ENCODE measurements at regions not wholly inside any gene's neighbourhood (a gene's known extent, or its start where the extent isn't known, plus 50 kb on each side); places are given as distances from the start of the nearest gene placed in this dataset.

DNA sequence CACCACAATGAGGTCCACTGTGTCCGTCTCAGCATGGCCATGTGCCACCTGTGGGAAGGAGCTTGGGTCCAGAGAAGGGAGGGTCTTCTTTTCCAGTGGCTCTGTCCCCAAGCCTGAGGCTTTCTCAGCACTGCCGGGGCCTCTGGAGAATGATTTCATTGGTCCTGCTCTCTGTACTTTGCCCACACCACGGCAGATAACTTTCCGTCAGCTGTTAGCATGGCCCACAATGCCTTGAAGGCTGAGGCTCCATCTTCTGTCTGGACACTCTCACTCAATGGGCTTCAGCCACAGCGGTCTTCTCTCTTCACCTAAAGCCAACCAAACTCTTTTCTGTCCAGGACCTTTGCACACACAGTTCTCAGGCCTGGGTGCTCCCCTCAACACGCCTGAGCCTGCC lies 192.5 kb downstream of the CXCL12 start:
- Histone ChIP-seq H3K4me1 (peaks cover 4 to 11% (median 7%) of the 10 kb centered on the region in 4 donors), H3K36me3 (no peaks in the 10 kb centered on the region), H3K9me3 (no peaks in the 10 kb centered on the region), H3K27me3 (no peaks in the 10 kb centered on the region), H3K4me3 (no peak overlapping the region), H3K27ac (no peak overlapping the region)
- WGBS, 2 donors: 82 to 88% methylated on average over 6 of the region's 6 CpGs
- DNase-seq: no peak
- ATAC-seq (ENCODE audit: low FRiP score in 2 of 2): peak in 1 of 2 donors; percentile 11
- no peak for TF ChIP-seq POLR2AphosphoS5 (IDR thresholded peaks at IDR 0.05)
- no peak for TF ChIP-seq EP300 (IDR thresholded peaks at IDR 0.05)
- TF ChIP-seq POLR2A (IDR thresholded peaks at IDR 0.05): no peak
- TF ChIP-seq, protein P1, sequence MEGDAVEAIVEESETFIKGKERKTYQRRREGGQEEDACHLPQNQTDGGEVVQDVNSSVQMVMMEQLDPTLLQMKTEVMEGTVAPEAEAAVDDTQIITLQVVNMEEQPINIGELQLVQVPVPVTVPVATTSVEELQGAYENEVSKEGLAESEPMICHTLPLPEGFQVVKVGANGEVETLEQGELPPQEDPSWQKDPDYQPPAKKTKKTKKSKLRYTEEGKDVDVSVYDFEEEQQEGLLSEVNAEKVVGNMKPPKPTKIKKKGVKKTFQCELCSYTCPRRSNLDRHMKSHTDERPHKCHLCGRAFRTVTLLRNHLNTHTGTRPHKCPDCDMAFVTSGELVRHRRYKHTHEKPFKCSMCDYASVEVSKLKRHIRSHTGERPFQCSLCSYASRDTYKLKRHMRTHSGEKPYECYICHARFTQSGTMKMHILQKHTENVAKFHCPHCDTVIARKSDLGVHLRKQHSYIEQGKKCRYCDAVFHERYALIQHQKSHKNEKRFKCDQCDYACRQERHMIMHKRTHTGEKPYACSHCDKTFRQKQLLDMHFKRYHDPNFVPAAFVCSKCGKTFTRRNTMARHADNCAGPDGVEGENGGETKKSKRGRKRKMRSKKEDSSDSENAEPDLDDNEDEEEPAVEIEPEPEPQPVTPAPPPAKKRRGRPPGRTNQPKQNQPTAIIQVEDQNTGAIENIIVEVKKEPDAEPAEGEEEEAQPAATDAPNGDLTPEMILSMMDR (IDR thresholded peaks at IDR 0.05): no peak

DNA sequence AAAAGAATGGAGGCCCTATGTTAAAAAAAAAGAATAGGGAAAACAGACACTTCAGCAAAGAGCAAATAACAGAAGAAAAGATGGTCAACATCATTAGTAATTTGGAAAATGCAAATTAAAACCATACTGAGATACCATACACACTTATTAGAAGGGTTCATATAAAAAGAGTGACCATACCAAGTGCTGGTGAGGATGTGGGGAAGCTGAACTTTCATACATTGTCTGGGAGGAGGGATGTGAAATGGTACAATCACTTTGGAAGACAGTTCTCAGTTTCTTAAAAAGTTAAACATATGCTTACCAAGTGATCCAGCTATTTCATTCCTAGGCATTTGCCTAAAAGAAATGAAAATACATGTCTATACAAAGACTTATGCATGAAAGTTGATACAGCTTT lies 194.4 kb downstream of the CXCL12 start:
- peaks cover 0 to 4% (median 3%) of the 10 kb centered on the region in 4 donors for H3K4me1 ChIP-seq
- no peaks in the 10 kb centered on the region for H3K9me3 ChIP-seq
- ATAC-seq (ENCODE audit: low FRiP score in 2 of 2) (no peak), DNase-seq (no peak)
- no peaks in the 10 kb centered on the region for H3K27me3 ChIP-seq
- H3K36me3 ChIP-seq: no peaks in the 10 kb centered on the region
- H3K4me3 ChIP-seq: no peak overlapping the region
- H3K27ac ChIP-seq: no peak overlapping the region
- TF ChIP-seq POLR2AphosphoS5 (IDR thresholded peaks at IDR 0.05) (no peak), POLR2A (IDR thresholded peaks at IDR 0.05) (no peak), EP300 (IDR thresholded peaks at IDR 0.05) (no peak)
- TF ChIP-seq, protein P1 (IDR thresholded peaks at IDR 0.05): no peak

DNA sequence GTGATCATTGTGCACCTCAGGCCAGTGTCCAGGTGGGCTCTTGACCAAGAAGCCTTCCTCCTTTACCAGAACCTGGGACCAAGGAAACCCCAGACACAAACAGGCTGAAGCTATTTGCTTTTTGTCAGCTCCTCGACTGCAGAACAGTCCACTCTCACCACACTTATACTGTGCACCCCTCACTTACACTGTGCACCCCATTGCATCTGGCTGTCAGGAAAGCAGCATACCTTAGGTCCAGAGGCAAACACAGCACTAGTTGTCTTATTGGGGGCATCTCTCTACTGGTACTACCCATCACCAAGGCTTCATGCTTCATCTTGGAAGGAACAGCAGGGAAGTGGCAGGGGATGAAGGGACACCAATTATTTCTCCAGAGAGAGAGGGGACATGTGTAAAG lies 198.1 kb downstream of the CXCL12 start:
- no peak for TF ChIP-seq EP300 (IDR thresholded peaks at IDR 0.05)

DNA sequence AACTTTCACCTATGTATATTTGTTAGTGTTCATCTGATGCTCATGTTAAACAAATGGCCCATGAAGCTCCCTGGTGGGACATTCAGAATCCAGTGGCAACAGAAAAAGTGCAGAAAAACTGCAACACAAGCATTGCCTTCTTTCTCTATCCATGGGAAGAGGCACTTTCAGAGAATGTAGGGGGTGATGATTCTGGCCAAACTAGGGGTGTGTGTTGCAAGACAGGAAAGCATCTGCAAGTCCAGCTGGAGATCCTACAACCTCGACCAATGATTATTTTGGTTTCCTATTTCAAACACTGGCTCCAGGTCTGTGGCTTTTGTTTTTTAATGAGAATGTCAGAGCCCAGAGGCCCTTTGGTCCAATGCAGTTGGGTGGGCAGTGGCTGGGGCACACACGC lies 198.7 kb downstream of the CXCL12 start:
- no peak overlapping the region for H3K27ac ChIP-seq
- ATAC-seq (ENCODE audit: low FRiP score in 2 of 2): peak in 1 of 2 donors; percentile 31

More for the DNA sequence above, 198.1 kb downstream of the CXCL12 start:
- no peaks in the 10 kb centered on the region for H3K36me3 ChIP-seq
- DNase-seq (no peak), ATAC-seq (ENCODE audit: low FRiP score in 2 of 2) (peak in 1 of 2 donors; percentile 58)
- no peak overlapping the region for H3K27ac ChIP-seq
- no peaks in the 10 kb centered on the region for H3K4me1 ChIP-seq
- no peak overlapping the region for H3K4me3 ChIP-seq
- 67 to 71% methylated on average over 1 of the region's 1 CpG for WGBS, 2 donors
- no peaks in the 10 kb centered on the region for H3K9me3 ChIP-seq
- no peaks in the 10 kb centered on the region for H3K27me3 ChIP-seq

DNA sequence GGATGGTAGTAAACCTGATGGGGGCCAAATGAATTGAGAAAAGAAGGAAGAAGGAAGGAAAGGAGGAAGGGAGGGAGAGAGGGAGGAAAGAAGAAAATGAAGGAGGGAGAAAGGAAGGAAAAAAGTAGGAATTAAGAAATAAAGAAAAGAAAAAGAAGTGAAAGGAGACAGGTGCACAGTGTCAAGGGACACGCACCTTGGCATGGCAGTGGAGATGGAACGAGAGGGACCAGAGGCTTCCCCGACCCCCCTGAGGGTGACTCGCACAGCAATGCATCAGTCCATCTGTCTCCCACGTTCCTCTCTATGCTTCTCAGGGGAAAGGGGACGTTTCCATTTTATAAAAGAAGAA lies 199.6 kb downstream of the CXCL12 start:
- Histone ChIP-seq H3K27me3 (no peaks in the 10 kb centered on the region), H3K4me3 (no peak overlapping the region), H3K9me3 (no peaks in the 10 kb centered on the region), H3K36me3 (no peaks in the 10 kb centered on the region), H3K4me1 (no peaks in the 10 kb centered on the region), H3K27ac (no peak overlapping the region)
- no peak for ATAC-seq (ENCODE audit: low FRiP score in 2 of 2)
- no peak for TF ChIP-seq POLR2AphosphoS5 (IDR thresholded peaks at IDR 0.05)
- TF ChIP-seq, protein P1 (IDR thresholded peaks at IDR 0.05): no peak
- no peak for TF ChIP-seq POLR2A (IDR thresholded peaks at IDR 0.05)
- no peak for TF ChIP-seq EP300 (IDR thresholded peaks at IDR 0.05)
- WGBS, 2 donors: 73 to 79% methylated on average over 6 of the region's 6 CpGs
- no peak for DNase-seq

More for the DNA sequence above, 198.7 kb downstream of the CXCL12 start:
- Histone ChIP-seq H3K27me3 (no peaks in the 10 kb centered on the region), H3K9me3 (no peaks in the 10 kb centered on the region), H3K36me3 (no peaks in the 10 kb centered on the region), H3K4me3 (no peak overlapping the region), H3K4me1 (no peaks in the 10 kb centered on the region)
- TF ChIP-seq POLR2AphosphoS5 (IDR thresholded peaks at IDR 0.05): no peak
- TF ChIP-seq EP300 (IDR thresholded peaks at IDR 0.05): no peak
- TF ChIP-seq POLR2A (IDR thresholded peaks at IDR 0.05): no peak
- no peak for DNase-seq
- 35 to 38% methylated on average over 2 of the region's 2 CpGs for WGBS, 2 donors

DNA sequence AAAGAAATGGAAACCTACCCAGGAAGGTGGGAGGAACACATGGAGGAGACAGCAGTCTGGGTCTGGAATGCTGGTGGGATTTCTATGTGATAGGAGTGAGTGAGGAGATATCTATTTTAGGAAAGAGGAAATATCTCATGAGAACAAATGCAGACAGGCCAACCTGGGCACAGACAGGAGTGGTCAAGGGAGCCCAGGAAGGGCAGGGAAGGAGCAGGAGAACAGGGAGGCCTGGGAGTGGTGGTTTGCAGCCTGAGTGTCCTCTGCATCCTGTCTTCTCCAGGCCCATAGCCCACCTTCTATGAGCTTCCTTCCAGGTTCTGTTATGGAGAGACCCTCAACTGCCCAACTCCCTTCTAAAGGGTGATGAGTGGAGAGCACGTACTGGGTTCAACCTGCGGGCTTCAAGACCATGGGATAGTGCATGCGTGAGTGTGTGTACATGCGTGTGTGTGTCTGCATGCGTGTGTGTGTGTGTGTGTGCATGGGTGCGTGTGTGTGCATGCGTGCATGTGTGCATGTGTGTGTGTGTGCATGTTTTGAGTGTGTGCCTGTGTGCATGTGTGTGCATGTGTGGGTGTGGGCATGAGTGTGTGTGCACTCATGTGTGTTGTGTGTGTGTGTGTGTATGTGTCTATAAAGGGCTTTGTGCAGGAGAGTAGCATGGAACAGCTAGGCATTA lies 200.1 kb downstream of the CXCL12 start:
- Histone ChIP-seq H3K27ac (no peak overlapping the region), H3K4me3 (no peak overlapping the region), H3K9me3 (no peaks in the 10 kb centered on the region), H3K4me1 (no peaks in the 10 kb centered on the region), H3K27me3 (no peaks in the 10 kb centered on the region), H3K36me3 (no peaks in the 10 kb centered on the region)
- ATAC-seq (ENCODE audit: low FRiP score in 2 of 2): peak in 1 of 2 donors; percentile 44
- TF ChIP-seq, protein P1 (IDR thresholded peaks at IDR 0.05): no peak
- TF ChIP-seq POLR2AphosphoS5 (IDR thresholded peaks at IDR 0.05): no peak
- no peak for TF ChIP-seq EP300 (IDR thresholded peaks at IDR 0.05)
- TF ChIP-seq POLR2A (IDR thresholded peaks at IDR 0.05): no peak
- no peak for DNase-seq
- 86 to 98% methylated on average over 7 of the region's 7 CpGs for WGBS, 2 donors
